OCI-LY7 (cell line): ENCODE measurements at regions not wholly inside any gene's neighbourhood (a gene's known extent, or its start where the extent isn't known, plus 50 kb on each side); places are given as distances from the start of the nearest gene placed in this dataset.

Experiments used
- BruUV-seq: library from RNA; stranded (reverse); fragments of 400-500 nt; replicated peaks from 2 replicates; lab custom pipeline; 2021; lab: Mats Ljungman, UMichigan
- CTCF ChIA-PET: fragments of 300-600 bp; sonication (Branson Sonifier 250); formaldehyde crosslinking; loops from one replicate; lab custom pipeline; 2022; ENCODE audit warnings: antibody characterized with exemption; ENCODE audit not compliant: unreplicated experiment; lab: Charles Lee
- POLR2A ChIA-PET: fragments of 300-600 bp; sonication (Branson Sonifier 250); formaldehyde crosslinking; loops from one replicate; lab custom pipeline; 2022; ENCODE audit warnings: antibody characterized with exemption; lab: Charles Lee
- DNase-seq: peaks from one replicate; pipeline ENCODE4 v3.0.0-alpha.2; 2015; ENCODE audit warnings: low spot score
- H2AFZ ChIP-seq: fragments of 200-600 bp; sonication (generic), shearing (Covaris generic); 2 replicates; pipeline ENCODE4 v1.6.1; 2014; ENCODE audit warnings: mild to moderate bottlenecking, antibody characterized with exemption, low read length, moderate library complexity
- H3K27ac ChIP-seq: fragments of 200-600 bp; sonication (generic); 2 replicates; pipeline ENCODE4 v1.5.1; 2014; ENCODE audit warnings: mixed run types, low read depth, mild to moderate bottlenecking, moderate library complexity, low read length, inconsistent platforms; ENCODE audit not compliant: poor library complexity, severe bottlenecking
- H3K36me3 ChIP-seq: fragments of 200-600 bp; sonication (generic); 2 replicates; pipeline ENCODE4 v1.6.1; 2014; ENCODE audit warnings: mild to moderate bottlenecking, antibody characterized with exemption, low read length, moderate library complexity, mixed read lengths; ENCODE audit not compliant: insufficient read depth
- H3K4me1 ChIP-seq: fragments of 200-600 bp; sonication (generic); 2 replicates; pipeline ENCODE4 v1.5.1; 2014; ENCODE audit warnings: mild to moderate bottlenecking, low read length; ENCODE audit not compliant: insufficient read depth, poor library complexity, severe bottlenecking
- H3K4me2 ChIP-seq: fragments of 200-600 bp; sonication (generic); 2 replicates; pipeline ENCODE4 v1.6.1; 2014; ENCODE audit warnings: mild to moderate bottlenecking, low read length
- H3K4me3 ChIP-seq: fragments of 200-600 bp; sonication (generic); 2 replicates; pipeline ENCODE4 v1.5.1; 2014; ENCODE audit warnings: mild to moderate bottlenecking, low read depth, low read length; ENCODE audit not compliant: poor library complexity, severe bottlenecking
- H3K79me2 ChIP-seq: fragments of 200-600 bp; sonication (generic); 2 replicates; pipeline ENCODE4 v1.6.1; 2016; ENCODE audit warnings: low read depth, mild to moderate bottlenecking, low read length, moderate library complexity, mixed read lengths; ENCODE audit not compliant: insufficient read depth
- H3K9me2 ChIP-seq: fragments of 200-600 bp; sonication (generic); 2 replicates; pipeline ENCODE4 v1.6.1; 2016; ENCODE audit warnings: mild to moderate bottlenecking, low read length, mixed read lengths; ENCODE audit not compliant: insufficient read depth
- H3K9me3 ChIP-seq: fragments of 200-600 bp; sonication (generic); 2 replicates; pipeline ENCODE4 v1.6.1; 2014; ENCODE audit warnings: mild to moderate bottlenecking, mixed run types, low read length, mixed read lengths
- H4K20me1 ChIP-seq: fragments of 200-600 bp; sonication (generic); 2 replicates; pipeline ENCODE4 v1.6.1; 2014; ENCODE audit warnings: mild to moderate bottlenecking, antibody characterized with exemption, low read length, moderate library complexity, mixed read lengths; ENCODE audit not compliant: insufficient read depth
- EZH2phosphoT487 ChIP-seq: fragments of 200-600 bp; sonication (generic); IDR thresholded peaks from 2 replicates; pipeline ENCODE4 v1.6.1; 2018; ENCODE audit warnings: low read depth, borderline replicate concordance, mild to moderate bottlenecking, mixed run types, antibody characterized with exemption, low read length, moderate library complexity, mixed read lengths
- intact Hi-C: fragments of 100-400 bp; cut with micrococcal nuclease; formaldehyde crosslinking; loops from one replicate; pipeline ENCODE4 v1.10.0; 2022; ENCODE audit not compliant: unreplicated experiment
- TF ChIP-seq, protein P1 (sequence below): fragments of 200-600 bp; sonication (generic); conservative IDR thresholded peaks from 2 replicates; pipeline ENCODE4 v1.5.1; 2014; ENCODE audit warnings: mild to moderate bottlenecking, antibody characterized with exemption, low read length, moderate library complexity, mixed read lengths

DNA sequence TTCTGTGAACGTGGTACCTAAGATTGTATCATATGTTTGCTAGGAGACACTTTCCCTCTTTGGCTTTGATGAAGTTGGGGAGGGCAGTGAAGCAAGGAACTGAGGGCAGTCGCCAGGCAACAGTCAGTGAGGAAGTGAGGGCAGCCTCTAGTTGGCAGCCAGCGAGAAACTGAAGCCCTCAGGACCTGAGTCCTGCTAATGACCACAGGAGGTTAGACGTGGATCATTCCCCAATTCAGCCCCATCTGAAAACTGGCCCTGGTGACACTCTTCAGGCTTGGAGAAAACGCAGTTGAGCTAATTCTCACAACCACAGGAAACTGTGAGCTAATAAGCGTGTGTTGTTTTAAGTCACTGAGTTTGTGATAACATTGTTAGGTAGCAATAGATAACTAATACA lies 84.5 kb upstream of the REG3G start:
- BruUV-seq: no TSS peak
- Histone ChIP-seq H3K9me2 (no peaks in the 10 kb centered on the region), H3K36me3 (no peaks in the 10 kb centered on the region), H2AFZ (no peak overlapping the region), H3K9me3 (no peaks in the 10 kb centered on the region), H4K20me1 (no peaks in the 10 kb centered on the region), H3K4me1 (no peaks in the 10 kb centered on the region), H3K27ac (no peak overlapping the region), H3K4me2 (no peak overlapping the region), H3K79me2 (no peaks in the 10 kb centered on the region), H3K4me3 (no peak overlapping the region)
- no peak for TF ChIP-seq EZH2phosphoT487
- TF ChIP-seq, protein P1, sequence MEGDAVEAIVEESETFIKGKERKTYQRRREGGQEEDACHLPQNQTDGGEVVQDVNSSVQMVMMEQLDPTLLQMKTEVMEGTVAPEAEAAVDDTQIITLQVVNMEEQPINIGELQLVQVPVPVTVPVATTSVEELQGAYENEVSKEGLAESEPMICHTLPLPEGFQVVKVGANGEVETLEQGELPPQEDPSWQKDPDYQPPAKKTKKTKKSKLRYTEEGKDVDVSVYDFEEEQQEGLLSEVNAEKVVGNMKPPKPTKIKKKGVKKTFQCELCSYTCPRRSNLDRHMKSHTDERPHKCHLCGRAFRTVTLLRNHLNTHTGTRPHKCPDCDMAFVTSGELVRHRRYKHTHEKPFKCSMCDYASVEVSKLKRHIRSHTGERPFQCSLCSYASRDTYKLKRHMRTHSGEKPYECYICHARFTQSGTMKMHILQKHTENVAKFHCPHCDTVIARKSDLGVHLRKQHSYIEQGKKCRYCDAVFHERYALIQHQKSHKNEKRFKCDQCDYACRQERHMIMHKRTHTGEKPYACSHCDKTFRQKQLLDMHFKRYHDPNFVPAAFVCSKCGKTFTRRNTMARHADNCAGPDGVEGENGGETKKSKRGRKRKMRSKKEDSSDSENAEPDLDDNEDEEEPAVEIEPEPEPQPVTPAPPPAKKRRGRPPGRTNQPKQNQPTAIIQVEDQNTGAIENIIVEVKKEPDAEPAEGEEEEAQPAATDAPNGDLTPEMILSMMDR: no peak
- DNase-seq: no peak
- intact Hi-C loops: no loop called here
- POLR2A ChIA-PET: interaction anchor here (1.2 kb wide), 1 partner anchor 105 kb away, joined by 3 read pairs; no protein-coding TSS in a partner anchor
- CTCF ChIA-PET: no interaction called here

DNA sequence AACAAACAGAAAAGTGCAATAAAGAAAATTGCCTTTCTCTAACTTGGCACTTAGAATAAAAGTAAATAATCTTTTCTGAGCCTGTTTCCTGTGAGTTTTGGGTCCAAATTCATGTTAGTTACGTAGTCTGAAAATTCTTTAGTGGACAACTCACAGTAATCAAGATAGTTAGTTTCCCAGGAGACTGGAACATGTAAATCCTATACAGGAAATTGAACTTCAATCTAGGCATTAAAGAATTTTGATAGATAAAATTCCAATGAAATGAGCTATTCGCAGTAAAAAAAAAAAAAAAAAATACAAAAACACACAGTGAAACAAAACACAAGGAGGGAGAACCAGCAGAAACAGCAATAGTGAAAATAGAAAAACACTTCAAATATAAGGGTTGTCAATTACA lies 83.8 kb upstream of the REG3G start:
- no peak for DNase-seq
- no peaks in the 10 kb centered on the region for H4K20me1 ChIP-seq
- H3K4me2 ChIP-seq: no peak overlapping the region
- no peak overlapping the region for H3K4me3 ChIP-seq
- ChIA-PET POLR2A (interaction anchor here (1.2 kb wide), 1 partner anchor 106 kb away, joined by 3 read pairs; no protein-coding TSS in a partner anchor), CTCF (no interaction called here)
- no peaks in the 10 kb centered on the region for H3K9me3 ChIP-seq
- H3K9me2 ChIP-seq: no peaks in the 10 kb centered on the region
- no peak for TF ChIP-seq EZH2phosphoT487
- TF ChIP-seq, protein P1: no peak
- no peaks in the 10 kb centered on the region for H3K79me2 ChIP-seq
- BruUV-seq: no TSS peak
- no peaks in the 10 kb centered on the region for H3K36me3 ChIP-seq
- intact Hi-C loops: no loop called here
- H2AFZ ChIP-seq: no peak overlapping the region
- no peak overlapping the region for H3K27ac ChIP-seq
- H3K4me1 ChIP-seq: no peaks in the 10 kb centered on the region

DNA sequence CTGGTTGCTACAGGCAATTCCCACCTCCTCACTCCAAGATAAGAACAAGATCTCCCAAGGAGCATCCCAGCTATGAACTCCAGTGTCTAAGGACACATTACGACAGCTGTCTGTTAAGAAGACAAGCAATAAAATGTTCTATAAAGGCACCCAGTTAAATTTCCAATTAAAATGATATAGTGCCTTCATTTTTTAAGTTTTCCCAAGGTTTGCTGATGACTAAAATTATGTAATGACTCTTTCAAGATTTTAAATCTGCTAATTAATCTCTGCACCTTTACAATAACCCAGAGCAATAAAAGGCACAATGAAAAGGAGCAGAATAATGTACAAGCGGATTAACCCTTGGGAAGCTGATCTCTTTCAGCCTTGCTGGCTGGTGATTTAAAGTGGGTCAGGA lies 61.6 kb upstream of the REG3G start:
- Histone ChIP-seq H3K4me3 (no peak overlapping the region), H4K20me1 (no peaks in the 10 kb centered on the region), H3K36me3 (no peaks in the 10 kb centered on the region), H3K4me2 (no peak overlapping the region), H3K4me1 (no peaks in the 10 kb centered on the region), H3K79me2 (no peaks in the 10 kb centered on the region), H3K27ac (no peak overlapping the region), H3K9me3 (no peaks in the 10 kb centered on the region), H2AFZ (no peak overlapping the region), H3K9me2 (no peaks in the 10 kb centered on the region)
- BruUV-seq: no TSS peak
- ChIA-PET POLR2A (interaction anchor here (1.1 kb wide), 1 partner anchor 118 kb away, joined by 3 read pairs; no protein-coding TSS in a partner anchor), CTCF (no interaction called here)
- DNase-seq: no peak
- intact Hi-C loops: no loop called here
- TF ChIP-seq, protein P1: no peak
- no peak for TF ChIP-seq EZH2phosphoT487
